PC-9 (cell line): ENCODE measurements at regions not wholly inside any gene's neighbourhood (a gene's known extent, or its start where the extent isn't known, plus 50 kb on each side); places are given as distances from the start of the nearest gene placed in this dataset.

ENCODE experiments used
- BruUV-seq: library from RNA; stranded (reverse); fragments of 400-500 nt; replicated peaks from 2 replicates; lab custom pipeline; 2021; lab: Mats Ljungman, UMichigan
- CTCF ChIA-PET: fragments of 300-600 bp; sonication (Branson Sonifier 250); formaldehyde crosslinking; loops from one replicate; lab custom pipeline; 2022; ENCODE audit warnings: antibody characterized with exemption; lab: Charles Lee
- POLR2A ChIA-PET: fragments of 300-600 bp; sonication (Branson Sonifier 250); formaldehyde crosslinking; loops from one replicate; lab custom pipeline; 2022; ENCODE audit warnings: antibody characterized with exemption; ENCODE audit not compliant: unreplicated experiment; lab: Charles Lee
- DNase-seq, 2 experiments: peaks; one replicate each; pipeline versions ENCODE4 v3.0.0 to v3.0.0-alpha.2; 2015 to 2022; ENCODE audit warnings: mixed read lengths in 1 of 2
- H2AFZ ChIP-seq: fragments of 200-600 bp; sonication (generic); 2 replicates; pipeline ENCODE4 v1.8.1; 2017; ENCODE audit warnings: antibody characterized with exemption
- H3F3A ChIP-seq: fragments of 200-600 bp; sonication (generic); 2 replicates; pipeline ENCODE4 v1.8.1; 2017; ENCODE audit warnings: antibody characterized with exemption, mild to moderate bottlenecking, low read depth; ENCODE audit not compliant: insufficient read depth
- H3K27ac ChIP-seq: fragments of 200-600 bp; sonication (generic); 2 replicates; pipeline ENCODE4 v1.6.1; 2016; ENCODE audit warnings: mixed run types
- H3K27me3 ChIP-seq: fragments of 200-600 bp; sonication (generic); 2 replicates; pipeline ENCODE4 v1.6.1; 2016; ENCODE audit warnings: low read depth, mixed run types; ENCODE audit not compliant: insufficient read depth
- H3K36me3 ChIP-seq: fragments of 200-600 bp; sonication (generic); 2 replicates; pipeline ENCODE4 v1.6.1; 2016; ENCODE audit warnings: low read depth, mixed run types
- H3K4me1 ChIP-seq: fragments of 200-600 bp; sonication (generic); replicated peaks from 2 replicates; pipeline ENCODE4 v1.6.1; 2016; ENCODE audit warnings: mixed run types; ENCODE audit not compliant: insufficient read depth
- H3K4me2 ChIP-seq: fragments of 200-600 bp; sonication (generic); 2 replicates; pipeline ENCODE4 v1.6.1; 2017; ENCODE audit warnings: mixed run types
- H3K4me3 ChIP-seq: fragments of 200-600 bp; sonication (generic); 2 replicates; pipeline ENCODE4 v1.6.1; 2016; ENCODE audit warnings: mixed run types
- H3K79me2 ChIP-seq: fragments of 200-600 bp; sonication (generic); 2 replicates; pipeline ENCODE4 v1.6.1; 2017; ENCODE audit warnings: low read depth, mixed run types
- H3K9me2 ChIP-seq: fragments of 200-600 bp; sonication (generic); 2 replicates; pipeline ENCODE4 v1.8.1; 2017; ENCODE audit warnings: mild to moderate bottlenecking; ENCODE audit not compliant: insufficient read depth
- H3K9me3 ChIP-seq: fragments of 200-600 bp; sonication (generic); 2 replicates; pipeline ENCODE4 v1.8.1; 2016; ENCODE audit warnings: low read depth; ENCODE audit not compliant: insufficient read depth
- H4K20me1 ChIP-seq: fragments of 200-600 bp; sonication (generic); 2 replicates; pipeline ENCODE4 v1.8.1; 2017; ENCODE audit not compliant: insufficient read depth
- CTCF ChIP-seq: fragments of 200-600 bp; sonication (generic); conservative IDR thresholded peaks from 2 replicates; pipeline ENCODE4 v1.6.1; 2017; ENCODE audit warnings: mixed run types, antibody characterized with exemption, mild to moderate bottlenecking, moderate library complexity
- EZH2 ChIP-seq: fragments of 200-600 bp; sonication (generic); IDR thresholded peaks from 2 replicates; pipeline ENCODE4 v1.8.0; 2017; ENCODE audit warnings: antibody characterized with exemption, low read depth
- intact Hi-C: fragments of 100-400 bp; cut with micrococcal nuclease; formaldehyde crosslinking; loops from one replicate; pipeline ENCODE4 v1.10.0; 2022; ENCODE audit not compliant: unreplicated experiment

- Histone ChIP-seq H3K4me3 (no peak overlapping the region), H3F3A (peaks cover 17% of the 10 kb centered on the region; the same call in 1 of the 2 replicates), H3K4me2 (no peak overlapping the region), H3K36me3 (no peaks in the 10 kb centered on the region), H4K20me1 (no peaks in the 10 kb centered on the region), H2AFZ (no peak overlapping the region), H3K27me3 (no peaks in the 10 kb centered on the region), H3K79me2 (no peaks in the 10 kb centered on the region), H3K9me3 (no peaks in the 10 kb centered on the region), H3K4me1 (peaks cover 11% of the 10 kb centered on the region), H3K27ac (no peak overlapping the region), H3K9me2 (no peaks in the 10 kb centered on the region)
- no peak for DNase-seq
- ChIA-PET CTCF (no interaction called here), POLR2A (no interaction called here)
- TF ChIP-seq EZH2 (no peak), CTCF (no peak)
- intact Hi-C loops: no loop called here
- no TSS peak for BruUV-seq
Observed at GRCh38 chr14:95458459-95458858, 58.0 kb downstream of the SYNE3 start.

GRCh38 chr14:95456281-95456680 is 60.2 kb downstream of the SYNE3 start:
- H4K20me1 ChIP-seq: no peaks in the 10 kb centered on the region
- H3K27me3 ChIP-seq: no peaks in the 10 kb centered on the region
- ChIA-PET CTCF (no interaction called here), POLR2A (no interaction called here)
- no peaks in the 10 kb centered on the region for H3K9me3 ChIP-seq
- no peak overlapping the region for H3K27ac ChIP-seq
- H3K36me3 ChIP-seq: no peaks in the 10 kb centered on the region
- H3K4me3 ChIP-seq: no peak overlapping the region
- no peaks in the 10 kb centered on the region for H3K9me2 ChIP-seq
- TF ChIP-seq CTCF (no peak), EZH2 (no peak)
- no peak overlapping the region for H3K4me2 ChIP-seq
- H3K79me2 ChIP-seq: no peaks in the 10 kb centered on the region
- peaks cover 15% of the 10 kb centered on the region; the same call in 1 of the 2 replicates for H3F3A ChIP-seq
- no peak overlapping the region for H2AFZ ChIP-seq
- no peak for DNase-seq
- BruUV-seq: no TSS peak
- intact Hi-C loops: no loop called here
- peaks cover 8% of the 10 kb centered on the region for H3K4me1 ChIP-seq

GRCh38 chr14:95455246-95455645 is 61.2 kb downstream of the SYNE3 start:
- ChIA-PET CTCF (no interaction called here), POLR2A (no interaction called here)
- no TSS peak for BruUV-seq
- Histone ChIP-seq H3K27me3 (no peaks in the 10 kb centered on the region), H3K4me2 (no peak overlapping the region), H3F3A (0 out of 2 replicates have a peak, but pooled peaks cover 7% of the 10 kb centered on the region), H3K79me2 (no peaks in the 10 kb centered on the region), H3K4me3 (no peak overlapping the region), H3K4me1 (no peaks in the 10 kb centered on the region), H3K27ac (no peak overlapping the region), H4K20me1 (no peaks in the 10 kb centered on the region), H3K9me2 (no peaks in the 10 kb centered on the region), H2AFZ (no peak overlapping the region), H3K9me3 (no peaks in the 10 kb centered on the region), H3K36me3 (no peaks in the 10 kb centered on the region)
- intact Hi-C loops: no loop called here
- no peak for TF ChIP-seq CTCF
- no peak for TF ChIP-seq EZH2
- no peak for DNase-seq
